Stomach (tissue), 8 donors: ENCODE measurements at regions not wholly inside any gene's neighbourhood (a gene's known extent, or its start where the extent isn't known, plus 50 kb on each side); places are given as distances from the start of the nearest gene placed in this dataset.

Experiments
- DNase-seq, 2 donors: peaks; one replicate each; pipeline versions ENCODE4 v3.0.0 to v3.0.0-alpha.2; 2013 to 2019
- H3K27ac ChIP-seq, 5 donors: fragments of 200-600 bp in 4 of 5; sonication (generic) in 4 of 5; one replicate each; pipeline ENCODE4 v1.5.1; 2013 to 2019; ENCODE audit warnings: mild to moderate bottlenecking in 1 of 5, moderate library complexity in 1 of 5
- H3K27me3 ChIP-seq, 3 donors: fragments of 200-600 bp; sonication (generic); one replicate each; pipeline ENCODE4 v1.5.1; 2017 to 2019; ENCODE audit warnings: mixed run types in 1 of 3
- H3K36me3 ChIP-seq, 4 donors: fragments of 200-600 bp; sonication (generic); 1 replicate in 3 of 4; 2 replicates in 1 of 4; pipeline ENCODE4 v1.5.1; 2016 to 2019
- H3K4me1 ChIP-seq, 4 donors: fragments of 200-600 bp; sonication (generic); one replicate each; pipeline ENCODE4 v1.5.1; 2016 to 2019
- H3K4me3 ChIP-seq, 4 donors: fragments of 200-600 bp; sonication (generic) in 3 of 4; one replicate each; pipeline ENCODE4 v1.5.1; 2016 to 2019; ENCODE audit warnings: mild to moderate bottlenecking in 1 of 4
- H3K9me3 ChIP-seq, 4 donors: fragments of 200-600 bp; sonication (generic); one replicate each; pipeline ENCODE4 v1.5.1; 2016 to 2019
- EP300 ChIP-seq: sonication (generic); formaldehyde crosslinking; IDR thresholded peaks from one replicate; pipeline ENCODE4 v1.6.1; 2017; ENCODE audit warnings: antibody characterized with exemption
- POLR2A ChIP-seq, 4 donors: fragments of 450-650 bp; IDR thresholded peaks; one replicate each; pipeline ENCODE4 v1.6.1; 2016; ENCODE audit warnings: antibody characterized with exemption in 4 of 4, control low read depth in 2 of 4, mild to moderate bottlenecking in 1 of 4, moderate library complexity in 1 of 4
- POLR2AphosphoS5 ChIP-seq, 3 donors: sonication (generic); formaldehyde crosslinking; IDR thresholded peaks; one replicate each; pipeline ENCODE4 v1.6.1; 2016; ENCODE audit warnings: antibody characterized with exemption in 3 of 3
- WGBS, 5 donors: extraction: QIAGEN DNeasy Blood & Tissue Kit in 3 of 5; methylation state at CpG; one replicate each; pipeline versions ENCODE4 v1.1.5 to v1.1.7; 2013 to 2018; 5-methylcytosine and 5-hydroxymethylcytosine counted together
- intact Hi-C: fragments of 100-400 bp; cut with DNase I; formaldehyde crosslinking; loops from one replicate; pipeline ENCODE4 v1.15.1; 2023; ENCODE audit warnings: low total_unique reads
- TF ChIP-seq, protein P1 (sequence below), 7 experiments: fragments of 450-650 bp in 4 of 7; fragments of 200-600 bp in 3 of 7; sonication (generic) in 3 of 7; IDR thresholded peaks; one replicate each; pipeline ENCODE4 v1.5.1; 2016 to 2019; ENCODE audit warnings: antibody characterized with exemption in 7 of 7, control low read depth in 2 of 7, mild to moderate bottlenecking in 1 of 7
- donor health status: healthy with polysubstance abuse.
- donor health status: Bipolar disorder and iron deficiency.
- donor health status: healthy.

DNA sequence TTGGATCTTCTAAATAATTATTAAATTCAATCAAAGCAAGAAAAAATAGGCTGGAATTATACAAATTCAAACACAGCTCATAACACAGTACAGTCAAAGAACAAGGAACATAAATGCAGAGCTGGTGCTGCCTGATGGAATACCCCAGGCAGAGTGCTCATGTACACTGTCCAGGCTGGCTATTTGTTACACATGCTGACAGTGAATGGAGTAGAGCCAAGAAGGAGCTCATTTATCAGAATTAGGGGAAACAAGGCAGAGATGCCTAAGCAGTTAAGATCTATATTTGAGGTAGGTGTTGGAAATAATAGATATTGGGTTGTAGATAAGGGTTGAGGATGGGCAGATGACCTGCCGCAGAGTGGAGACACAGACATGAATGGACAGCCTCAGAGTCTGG is 788.2 kb upstream of the ARPP21 start:
- 85 to 100% (median 93%) methylated on average over 1 of the region's 1 CpG for WGBS, 5 donors
- TF ChIP-seq, protein P1, sequence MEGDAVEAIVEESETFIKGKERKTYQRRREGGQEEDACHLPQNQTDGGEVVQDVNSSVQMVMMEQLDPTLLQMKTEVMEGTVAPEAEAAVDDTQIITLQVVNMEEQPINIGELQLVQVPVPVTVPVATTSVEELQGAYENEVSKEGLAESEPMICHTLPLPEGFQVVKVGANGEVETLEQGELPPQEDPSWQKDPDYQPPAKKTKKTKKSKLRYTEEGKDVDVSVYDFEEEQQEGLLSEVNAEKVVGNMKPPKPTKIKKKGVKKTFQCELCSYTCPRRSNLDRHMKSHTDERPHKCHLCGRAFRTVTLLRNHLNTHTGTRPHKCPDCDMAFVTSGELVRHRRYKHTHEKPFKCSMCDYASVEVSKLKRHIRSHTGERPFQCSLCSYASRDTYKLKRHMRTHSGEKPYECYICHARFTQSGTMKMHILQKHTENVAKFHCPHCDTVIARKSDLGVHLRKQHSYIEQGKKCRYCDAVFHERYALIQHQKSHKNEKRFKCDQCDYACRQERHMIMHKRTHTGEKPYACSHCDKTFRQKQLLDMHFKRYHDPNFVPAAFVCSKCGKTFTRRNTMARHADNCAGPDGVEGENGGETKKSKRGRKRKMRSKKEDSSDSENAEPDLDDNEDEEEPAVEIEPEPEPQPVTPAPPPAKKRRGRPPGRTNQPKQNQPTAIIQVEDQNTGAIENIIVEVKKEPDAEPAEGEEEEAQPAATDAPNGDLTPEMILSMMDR (IDR thresholded peaks at IDR 0.05), result no peak
- no peak for TF ChIP-seq EP300
- no peak for TF ChIP-seq POLR2A (IDR thresholded peaks at IDR 0.05)
- TF ChIP-seq POLR2AphosphoS5 (IDR thresholded peaks at IDR 0.05), result no peak
- no peaks in the 10 kb centered on the region for H3K9me3 ChIP-seq
- peak in 1 of 2 donors; percentile 26 for DNase-seq
- H3K36me3 ChIP-seq, result no peaks in the 10 kb centered on the region
- H3K27ac ChIP-seq, result no peak overlapping the region
- H3K4me3 ChIP-seq, result no peak overlapping the region
- intact Hi-C loops, result no loop called here
- no peaks in the 10 kb centered on the region for H3K4me1 ChIP-seq
- no peaks in the 10 kb centered on the region for H3K27me3 ChIP-seq

DNA sequence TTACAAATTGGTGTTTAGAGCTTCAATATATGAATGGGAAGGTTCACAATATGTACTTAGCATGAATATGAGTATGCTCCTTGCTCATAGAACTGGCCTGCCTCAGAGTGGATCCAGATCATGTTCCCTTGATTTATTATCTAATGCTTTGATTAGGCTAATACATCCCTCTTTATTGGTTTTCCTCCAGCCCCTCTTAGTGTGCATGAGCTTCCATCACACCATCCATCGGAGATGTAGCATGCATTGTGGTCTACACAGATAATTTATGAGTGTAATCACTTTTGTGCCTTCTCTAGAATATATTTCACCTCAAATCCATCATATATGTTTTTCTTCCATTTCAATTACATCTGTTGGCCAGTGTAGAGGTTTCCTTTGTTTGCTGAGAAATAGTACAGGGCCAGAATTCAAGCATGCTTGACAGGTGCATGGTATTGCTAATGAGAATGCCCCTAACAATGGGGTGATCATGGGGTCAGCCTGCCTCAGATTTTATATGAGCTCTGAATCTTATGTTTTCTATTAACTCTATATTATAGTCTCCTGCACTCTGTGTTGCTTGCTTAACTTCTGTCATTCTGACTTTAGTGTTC is 786.4 kb upstream of the ARPP21 start:
- WGBS, 5 donors, result 93 to 100% (median 95%) methylated on average over 1 of the region's 1 CpG

DNA sequence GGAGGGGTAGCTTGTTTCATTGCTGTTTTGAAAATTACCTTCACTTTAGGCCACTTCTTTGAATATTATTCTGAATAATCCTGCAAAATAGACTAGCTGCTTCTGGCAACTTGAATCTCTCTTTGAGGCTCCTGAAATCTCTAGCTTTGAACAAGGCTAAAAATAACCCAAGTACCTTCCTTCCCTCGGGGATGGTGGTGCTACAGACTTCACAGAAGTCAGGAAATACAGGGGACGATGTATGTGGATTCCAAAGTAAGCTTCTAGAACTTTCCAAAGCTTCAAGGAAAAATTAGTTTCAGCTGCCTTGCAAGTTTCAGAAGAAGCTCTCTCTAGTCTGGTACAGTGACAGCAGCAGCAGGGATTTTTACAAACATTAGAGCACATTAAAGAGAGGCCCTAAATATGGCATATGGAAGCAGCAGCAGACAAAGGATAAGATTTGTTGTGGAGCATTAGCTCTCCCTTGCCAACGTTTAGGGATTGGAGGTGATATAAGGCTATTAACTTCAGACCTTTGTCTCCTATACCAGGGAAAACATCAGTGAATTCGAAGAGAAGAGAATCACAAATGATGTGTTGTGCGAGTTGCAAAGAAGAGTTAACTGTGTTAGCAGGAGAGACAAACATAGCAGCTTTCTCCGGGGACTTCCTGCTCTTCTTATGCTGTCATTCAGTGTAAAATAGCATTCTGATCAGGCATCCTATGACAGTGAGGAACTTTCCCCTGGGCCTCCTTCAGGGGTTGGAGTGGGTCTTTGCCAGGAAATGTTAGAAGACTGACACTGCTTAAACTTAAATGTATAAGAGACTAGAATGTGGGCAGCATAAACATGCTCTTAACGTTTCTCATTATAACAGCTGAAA is 783.0 kb upstream of the ARPP21 start:
- no peaks in the 10 kb centered on the region for H3K9me3 ChIP-seq
- H3K27me3 ChIP-seq, result no peaks in the 10 kb centered on the region
- no peaks in the 10 kb centered on the region for H3K36me3 ChIP-seq
- intact Hi-C loops, result no loop called here
- no peak for TF ChIP-seq EP300
- no peak for TF ChIP-seq POLR2A (IDR thresholded peaks at IDR 0.05)
- TF ChIP-seq, protein P1 (IDR thresholded peaks at IDR 0.05), result no peak
- no peak for TF ChIP-seq POLR2AphosphoS5 (IDR thresholded peaks at IDR 0.05)
- DNase-seq, result peak in 1 of 2 donors; percentile 26
- WGBS, 5 donors, result 22 to 42% (median 23%) methylated on average over 7 of the region's 7 CpGs
- no peak overlapping the region for H3K27ac ChIP-seq
- no peak overlapping the region for H3K4me3 ChIP-seq
- H3K4me1 ChIP-seq, result no peaks in the 10 kb centered on the region

More for the DNA sequence above, 786.4 kb upstream of the ARPP21 start:
- no peaks in the 10 kb centered on the region for H3K4me1 ChIP-seq
- H3K4me3 ChIP-seq, result no peak overlapping the region
- H3K27ac ChIP-seq, result no peak overlapping the region
- H3K9me3 ChIP-seq, result no peaks in the 10 kb centered on the region
- no peak for DNase-seq
- TF ChIP-seq, protein P1 (IDR thresholded peaks at IDR 0.05), result no peak
- TF ChIP-seq POLR2A (IDR thresholded peaks at IDR 0.05), result no peak
- no peak for TF ChIP-seq EP300
- no peak for TF ChIP-seq POLR2AphosphoS5 (IDR thresholded peaks at IDR 0.05)
- no peaks in the 10 kb centered on the region for H3K27me3 ChIP-seq
- no peaks in the 10 kb centered on the region for H3K36me3 ChIP-seq
- intact Hi-C loops, result no loop called here

DNA sequence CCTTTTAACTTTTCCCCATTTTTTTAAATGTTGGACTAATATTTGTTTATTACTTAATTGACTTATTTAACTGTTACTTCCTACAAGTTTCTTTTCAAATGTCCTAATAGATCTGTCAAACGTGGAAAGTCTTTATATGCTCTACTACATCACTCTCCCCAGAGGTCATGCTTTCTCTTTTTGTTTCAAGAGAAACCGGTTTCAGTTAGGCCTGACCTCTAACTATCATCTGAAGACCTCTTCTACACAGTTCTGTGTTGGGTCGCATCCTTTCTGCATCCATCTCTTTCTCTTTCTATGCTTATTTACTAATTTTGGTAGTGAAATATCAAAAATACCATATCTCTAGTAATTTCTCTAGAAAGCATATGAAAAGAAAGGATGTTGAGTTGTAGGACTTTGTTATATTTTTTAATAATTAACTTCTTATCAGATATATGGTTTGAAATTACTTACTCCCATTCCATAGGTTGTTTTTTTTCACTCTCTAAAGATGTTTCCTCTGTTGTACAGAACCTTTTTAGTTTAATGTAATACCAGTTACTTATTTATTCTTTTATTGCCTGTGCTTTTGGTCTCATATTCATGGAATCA is 781.2 kb upstream of the ARPP21 start:
- 57 to 66% (median 59%) methylated on average over 3 of the region's 3 CpGs for WGBS, 5 donors
- DNase-seq, result no peak

More for the DNA sequence above, 781.2 kb upstream of the ARPP21 start:
- H3K36me3 ChIP-seq, result no peaks in the 10 kb centered on the region
- H3K4me1 ChIP-seq, result no peaks in the 10 kb centered on the region
- H3K27me3 ChIP-seq, result no peaks in the 10 kb centered on the region
- H3K27ac ChIP-seq, result no peak overlapping the region
- intact Hi-C loops, result no loop called here
- H3K4me3 ChIP-seq, result no peak overlapping the region
- no peaks in the 10 kb centered on the region for H3K9me3 ChIP-seq
- TF ChIP-seq, protein P1 (IDR thresholded peaks at IDR 0.05), result no peak
- TF ChIP-seq POLR2A (IDR thresholded peaks at IDR 0.05) (no peak), POLR2AphosphoS5 (IDR thresholded peaks at IDR 0.05) (no peak), EP300 (no peak)
